HG03571 (cell line): ENCODE measurements at regions not wholly inside any gene's neighbourhood (a gene's known extent, or its start where the extent isn't known, plus 50 kb on each side); places are given as distances from the start of the nearest gene placed in this dataset.

ENCODE experiments used
- ATAC-seq: cut with Tn5 transposase; IDR thresholded peaks from one replicate; pipeline ENCODE4 v1.9.1; 2021; ENCODE audit not compliant: unreplicated experiment

DNA sequence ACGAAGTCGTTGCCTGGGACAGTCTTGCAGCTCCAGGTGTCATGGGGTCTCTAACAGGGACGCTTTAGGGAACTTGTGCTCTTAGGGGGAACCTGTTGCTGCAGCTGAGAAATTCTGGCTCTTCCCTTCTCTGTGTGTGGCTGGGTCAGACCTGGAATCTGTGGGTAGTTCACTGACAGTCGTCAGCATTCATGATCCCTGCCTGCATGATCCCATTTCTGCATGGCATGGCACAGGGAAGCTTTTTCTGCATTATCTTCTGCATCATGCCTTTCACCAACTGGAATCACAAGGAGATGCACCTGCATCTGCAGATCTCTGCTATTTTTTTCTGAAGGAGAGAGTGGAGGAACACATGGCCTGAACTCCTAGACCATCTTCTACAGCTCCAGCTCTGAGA lies 85.6 kb downstream of the SOX9 start:
- ATAC-seq: no peak

DNA sequence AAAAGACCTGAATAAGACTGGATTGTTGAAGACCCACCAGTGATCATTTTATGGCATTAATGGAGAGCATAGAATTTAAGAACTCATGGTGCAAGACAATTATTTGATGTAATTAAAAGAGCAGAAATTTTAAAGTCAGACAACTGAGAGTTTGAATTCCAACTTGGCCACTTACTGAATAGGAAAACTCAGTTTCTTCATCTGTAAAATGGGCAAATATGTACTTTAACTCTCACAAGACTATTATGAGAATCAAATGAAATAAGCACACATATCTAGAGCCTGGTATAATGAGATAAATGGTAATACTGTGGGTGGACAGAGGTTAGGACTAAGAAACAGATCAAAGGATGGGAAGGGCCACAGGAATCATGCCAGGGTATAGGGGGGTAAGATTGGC lies 88.0 kb downstream of the SOX9 start:
- ATAC-seq: no peak

DNA sequence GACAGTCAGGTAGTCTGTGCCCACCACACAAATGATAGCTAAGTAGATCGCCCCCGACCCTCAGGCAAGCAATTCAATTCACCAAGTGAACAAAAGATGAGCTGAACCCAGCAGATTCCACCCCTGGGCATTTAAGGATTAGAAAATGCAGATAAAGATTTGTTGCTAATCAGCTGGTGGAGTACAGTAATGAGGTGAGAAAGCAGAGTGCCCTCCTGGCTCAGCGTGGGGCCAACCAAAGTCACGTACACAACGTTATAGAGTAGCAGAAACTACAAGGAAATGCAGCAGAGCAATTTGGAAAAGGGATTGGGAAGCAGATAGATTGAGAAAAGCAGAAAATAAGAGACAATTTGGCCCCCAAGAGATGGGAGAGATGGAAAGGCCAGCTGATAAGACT lies 91.2 kb downstream of the SOX9 start:
- no peak for ATAC-seq

DNA sequence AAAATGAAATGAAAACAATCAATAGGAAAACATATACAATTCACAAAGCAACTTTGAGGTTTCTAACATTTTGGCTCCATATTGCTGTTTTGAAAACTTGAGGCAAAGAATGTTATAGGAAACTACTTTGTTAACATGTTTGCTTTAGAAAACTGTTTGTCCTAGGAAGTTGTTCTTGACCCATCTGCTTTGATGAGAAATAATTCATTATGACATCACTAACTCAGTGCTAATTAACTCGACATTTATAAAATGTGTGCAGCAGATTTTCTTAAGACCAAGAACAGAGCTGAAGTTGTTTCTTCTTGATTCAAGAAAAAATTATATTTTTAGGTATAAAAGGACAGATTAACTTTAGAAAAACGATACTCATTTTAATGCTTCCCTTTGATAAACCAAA lies 94.7 kb downstream of the SOX9 start:
- no peak for ATAC-seq

DNA sequence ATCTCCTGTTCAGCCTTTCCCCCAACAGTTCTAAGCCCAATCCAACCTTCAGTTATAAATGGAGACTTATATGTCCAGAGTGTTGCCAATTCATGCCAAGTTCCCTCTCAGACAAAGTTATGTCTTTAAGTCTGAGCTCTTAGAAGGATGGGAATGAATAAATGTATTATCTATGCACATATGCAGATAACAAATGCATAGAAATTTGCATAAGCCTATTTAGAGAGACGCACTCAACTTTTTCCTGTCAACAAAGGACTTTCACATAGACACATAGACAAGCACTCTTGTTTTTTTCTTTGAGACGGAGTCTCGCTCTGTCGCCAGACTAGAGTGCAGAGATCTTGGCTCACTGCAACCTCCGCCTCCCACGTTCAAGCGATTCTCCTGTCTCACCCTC lies 95.1 kb downstream of the SOX9 start:
- no peak for ATAC-seq

DNA sequence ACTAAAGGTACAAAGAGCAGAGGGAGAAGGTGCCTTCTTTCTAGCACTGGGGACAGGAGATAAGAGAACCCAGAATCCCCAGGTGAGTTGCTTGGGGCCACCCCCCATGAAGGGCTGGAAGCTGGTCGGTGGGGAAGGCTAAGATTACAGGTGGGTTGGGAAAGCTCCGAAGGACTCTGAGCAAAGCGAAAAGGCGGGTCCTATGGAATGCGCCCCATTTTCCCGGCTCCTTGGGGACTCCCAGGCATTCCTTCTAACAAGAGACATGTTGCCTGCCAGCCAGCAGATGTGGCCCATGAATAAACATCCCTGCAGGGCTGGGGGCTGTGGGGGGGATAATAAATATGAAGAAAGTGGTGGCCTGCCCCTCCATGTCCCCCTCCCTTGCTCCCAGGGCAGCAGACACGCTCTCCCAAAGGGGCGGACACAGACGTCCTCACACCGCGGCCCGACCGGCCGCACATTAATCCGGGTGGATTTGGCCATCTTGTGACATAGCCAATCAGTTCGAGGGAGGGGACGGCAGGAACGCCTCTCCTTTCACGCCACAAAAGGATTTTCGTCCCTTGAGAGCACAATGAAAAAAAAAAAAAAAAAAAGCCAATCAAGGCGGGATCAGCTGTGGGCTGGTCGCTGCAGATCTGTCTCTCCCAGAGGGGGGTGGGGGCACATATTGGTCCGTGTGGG lies 98.5 kb downstream of the SOX9 start:
- ATAC-seq: no peak

DNA sequence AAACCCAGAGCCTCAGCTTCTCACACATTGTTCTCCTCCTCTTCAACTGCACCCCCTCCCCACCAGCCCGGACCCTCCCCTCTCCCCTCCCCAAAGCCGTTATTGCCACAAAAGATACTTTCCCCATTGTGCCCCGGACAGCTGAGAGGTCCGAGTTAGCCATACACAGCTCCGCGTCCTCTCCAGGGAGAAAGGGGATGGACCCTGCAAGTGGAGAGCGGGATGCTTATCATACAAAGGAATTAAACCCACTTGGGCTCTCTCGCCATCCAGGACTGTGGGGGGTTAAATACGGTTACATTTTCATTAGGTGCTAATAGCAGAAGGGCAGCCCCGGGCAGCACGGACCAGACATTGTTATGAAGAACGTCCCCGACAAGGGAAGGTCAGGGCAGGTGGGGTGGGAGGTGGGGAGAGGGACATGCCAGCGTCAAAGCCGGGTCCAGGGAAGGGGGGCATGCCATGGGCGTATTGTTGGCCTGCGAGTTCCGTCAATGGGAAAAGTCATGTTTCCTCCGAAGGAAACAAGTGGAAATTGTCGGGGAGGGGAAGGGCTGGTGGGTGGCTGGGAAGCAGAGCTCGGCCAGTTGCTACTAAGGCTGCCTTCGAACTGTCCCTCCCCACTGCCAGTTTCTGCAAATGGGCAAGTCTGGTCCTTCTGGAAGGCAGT lies 99.1 kb downstream of the SOX9 start:
- no peak for ATAC-seq

DNA sequence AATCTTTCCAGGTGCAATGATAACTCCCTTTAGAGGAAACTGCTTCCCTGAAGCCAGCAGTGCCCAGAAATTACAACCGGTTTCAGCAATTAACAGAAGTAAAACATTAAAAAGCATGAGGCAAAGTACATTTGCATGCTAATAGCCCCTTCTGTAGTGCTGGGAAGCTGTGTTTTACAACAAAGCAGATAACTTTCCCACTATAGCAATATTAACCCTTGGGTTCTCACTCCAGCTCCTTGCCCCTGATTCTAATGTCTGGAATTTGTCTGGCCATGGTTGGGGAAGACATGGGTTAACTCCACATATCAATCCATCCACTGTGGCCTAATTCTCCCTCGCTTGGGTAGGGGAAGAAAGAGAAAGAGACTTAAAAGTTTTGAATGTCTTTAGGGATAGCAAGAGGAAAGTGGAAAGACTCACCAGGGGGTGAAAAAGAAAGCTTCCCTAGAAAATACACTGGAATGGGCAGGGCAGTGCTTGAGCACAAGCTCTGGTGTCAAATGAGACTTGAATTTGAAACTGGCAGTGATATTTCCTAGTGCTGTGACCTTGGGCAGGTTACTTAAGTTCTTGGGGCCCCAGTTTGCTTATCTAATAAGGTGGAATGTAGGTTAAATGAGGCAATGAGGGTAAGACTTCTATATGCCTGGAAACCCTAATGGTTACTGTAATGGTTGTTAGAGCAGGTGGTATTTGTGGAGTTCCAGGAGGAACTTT lies 102.0 kb downstream of the SOX9 start:
- ATAC-seq: no peak

DNA sequence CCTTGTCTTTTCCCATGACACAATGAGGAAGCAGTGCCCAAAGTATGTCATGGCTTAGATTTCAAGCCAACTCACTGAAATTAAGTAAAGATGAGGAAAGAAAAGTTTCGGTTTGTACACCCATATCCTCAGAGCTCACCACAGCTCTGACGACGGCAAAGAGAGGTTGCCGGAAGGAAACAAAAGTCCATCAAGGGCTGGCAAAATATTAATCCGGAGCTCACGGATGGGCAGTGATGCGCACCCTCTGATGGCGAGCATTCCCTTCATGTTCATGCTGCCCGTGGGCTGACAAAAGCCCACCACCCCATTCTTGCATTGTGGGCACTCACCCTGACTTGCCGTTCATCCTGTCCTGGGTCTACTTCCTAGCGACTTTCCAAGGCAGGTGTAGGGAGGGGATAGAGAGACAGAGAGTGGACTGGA lies 103.1 kb downstream of the SOX9 start:
- no peak for ATAC-seq

DNA sequence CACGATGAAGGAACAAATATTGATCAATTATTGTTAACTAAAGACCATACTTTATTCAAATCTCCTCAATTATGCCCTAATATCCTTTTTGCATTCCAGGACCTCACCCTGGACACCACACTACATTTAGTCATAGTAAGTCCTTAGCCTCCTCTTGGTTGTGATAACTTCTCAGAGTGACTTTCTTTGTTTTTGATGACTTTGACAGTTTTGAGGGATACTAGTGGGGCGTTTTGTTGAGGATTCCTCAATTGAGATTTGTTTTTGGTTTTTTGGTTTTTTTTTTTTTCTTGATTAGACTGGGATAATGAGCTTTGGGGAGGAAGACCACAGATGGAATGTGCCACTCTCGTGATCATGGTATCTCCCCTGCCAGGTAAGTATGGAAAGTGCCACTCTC lies 105.5 kb downstream of the SOX9 start:
- no peak for ATAC-seq

DNA sequence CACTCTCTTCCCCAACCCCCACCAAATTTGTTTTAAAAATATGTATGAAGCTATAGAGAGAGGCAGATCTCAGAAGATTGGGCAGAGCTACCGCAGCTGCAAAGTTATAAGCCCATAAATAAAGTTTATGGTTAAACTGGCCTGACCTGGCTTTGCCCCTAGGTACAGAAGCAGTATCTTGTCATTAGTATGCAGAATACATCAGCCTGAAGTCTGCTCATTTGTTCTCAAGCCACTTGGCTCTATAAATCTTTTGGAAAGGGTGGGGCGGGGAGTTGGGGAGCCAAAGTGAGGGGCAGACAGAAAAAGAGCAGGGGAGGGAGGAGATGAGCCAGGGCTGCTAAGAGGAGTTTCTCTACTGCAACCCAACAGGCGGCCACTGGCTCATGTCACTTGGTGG lies 113.2 kb downstream of the SOX9 start:
- ATAC-seq: no peak

DNA sequence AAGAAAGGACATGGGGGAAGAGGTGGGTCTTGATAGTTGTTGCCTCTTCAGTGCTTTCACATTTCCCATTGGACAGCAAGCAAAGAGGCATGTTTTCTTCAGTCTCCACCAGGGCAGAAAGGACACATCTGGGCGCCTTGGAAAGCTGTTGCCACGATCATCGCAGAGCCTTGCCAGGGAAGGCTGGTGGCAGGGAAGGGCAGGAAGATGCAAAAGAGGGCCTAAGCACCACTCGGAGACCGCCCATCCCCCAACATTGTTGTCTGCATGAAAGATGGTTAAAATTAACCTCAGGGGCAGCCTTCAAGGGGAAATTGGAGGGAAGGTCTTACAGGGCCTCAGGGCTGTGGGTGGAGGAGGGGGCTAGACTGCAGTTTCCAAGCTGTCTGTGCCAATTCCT lies 114.2 kb downstream of the SOX9 start:
- no peak for ATAC-seq

DNA sequence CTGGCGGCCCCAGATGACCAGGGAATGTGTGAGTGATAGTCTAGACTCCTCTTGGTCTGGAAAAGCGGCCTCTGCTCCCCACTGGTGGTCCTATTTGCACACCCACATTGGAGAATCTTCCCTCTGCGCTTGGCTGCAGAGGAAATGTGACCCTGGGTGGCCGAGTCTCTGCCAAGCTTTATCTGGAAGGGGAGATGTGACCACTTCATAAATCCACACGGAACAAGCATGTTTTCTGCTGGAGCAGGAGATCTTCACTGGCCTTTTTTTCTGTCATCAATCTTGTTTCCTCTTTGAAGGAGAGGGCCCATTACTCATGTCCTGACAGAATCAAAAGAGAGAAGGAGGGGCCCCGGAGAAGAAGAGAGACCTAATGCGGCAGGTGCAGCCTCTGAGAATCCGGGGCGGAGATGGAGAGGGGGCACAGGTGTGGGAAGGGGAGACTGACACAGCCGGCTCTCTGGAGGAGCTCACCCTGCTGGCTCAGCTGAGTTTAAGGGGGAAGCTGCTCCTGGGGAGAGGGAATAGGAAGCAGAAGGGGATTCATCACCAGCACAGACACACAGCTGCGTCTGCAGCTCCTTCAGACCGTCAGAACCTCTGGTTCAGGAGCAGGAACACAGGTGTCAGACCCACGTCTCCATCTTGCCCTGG lies 116.3 kb downstream of the SOX9 start:
- ATAC-seq: no peak

DNA sequence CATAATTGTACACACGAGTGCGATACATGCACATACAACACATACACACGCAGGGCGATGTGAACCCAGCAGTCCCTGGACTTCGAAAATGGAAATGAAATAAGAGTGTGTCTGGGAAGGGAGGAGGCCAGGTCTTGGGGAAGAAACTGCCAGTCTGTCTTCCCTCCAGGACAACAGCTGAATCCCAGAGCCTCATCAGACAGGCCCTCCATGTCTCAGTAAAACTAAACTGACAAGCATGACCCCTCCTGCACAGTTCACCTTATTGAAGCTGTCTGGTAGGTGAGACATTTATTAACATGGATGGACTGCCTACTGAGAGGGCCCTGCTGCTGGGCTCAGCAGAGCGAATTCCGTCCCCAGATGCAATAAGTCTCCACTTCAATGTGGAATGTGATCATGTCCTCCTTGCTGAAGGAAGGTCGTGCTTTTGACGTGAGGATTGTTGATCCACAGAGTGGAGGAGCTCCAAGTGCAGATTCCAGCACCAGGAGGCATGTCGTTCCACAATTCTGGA lies 117.4 kb downstream of the SOX9 start:
- no peak for ATAC-seq

DNA sequence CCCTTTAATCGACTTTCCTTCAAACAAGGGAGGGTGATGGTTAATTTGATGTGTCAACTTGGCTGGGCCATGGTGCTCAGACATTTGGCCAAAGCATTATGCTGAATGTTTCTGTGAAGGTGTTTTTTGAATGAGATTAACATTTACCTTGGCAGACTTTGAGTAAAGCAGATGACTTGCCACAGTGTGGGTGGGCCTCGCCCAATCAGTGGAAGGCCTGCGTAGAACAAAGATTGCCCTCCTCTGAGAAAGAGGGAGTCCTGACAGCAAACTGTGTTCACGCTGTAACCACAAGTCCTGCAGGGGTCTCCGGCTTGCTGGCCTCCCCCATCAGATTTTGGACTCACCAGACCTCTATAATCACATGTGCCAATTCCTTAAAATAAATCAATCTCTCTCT lies 118.7 kb downstream of the SOX9 start:
- no peak for ATAC-seq

DNA sequence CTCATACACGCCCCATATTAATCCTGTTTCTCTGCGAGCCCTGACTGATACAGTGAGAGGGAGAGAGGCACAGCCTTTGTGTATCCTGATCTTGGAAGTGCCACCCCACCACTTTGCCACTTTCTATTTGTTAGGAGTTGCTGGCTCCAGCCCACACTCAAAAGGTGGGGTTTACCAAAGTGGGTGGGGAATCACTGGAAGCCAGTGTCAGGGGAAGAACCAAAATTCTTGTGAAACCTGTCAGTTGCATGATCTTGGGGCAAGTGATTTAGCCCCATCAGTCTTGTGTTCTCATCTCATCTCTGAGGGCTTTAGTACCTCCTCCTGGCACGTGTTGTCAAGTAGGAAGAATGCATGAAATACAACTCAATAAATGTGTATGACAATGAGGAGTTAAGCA lies 119.5 kb downstream of the SOX9 start:
- ATAC-seq: no peak

DNA sequence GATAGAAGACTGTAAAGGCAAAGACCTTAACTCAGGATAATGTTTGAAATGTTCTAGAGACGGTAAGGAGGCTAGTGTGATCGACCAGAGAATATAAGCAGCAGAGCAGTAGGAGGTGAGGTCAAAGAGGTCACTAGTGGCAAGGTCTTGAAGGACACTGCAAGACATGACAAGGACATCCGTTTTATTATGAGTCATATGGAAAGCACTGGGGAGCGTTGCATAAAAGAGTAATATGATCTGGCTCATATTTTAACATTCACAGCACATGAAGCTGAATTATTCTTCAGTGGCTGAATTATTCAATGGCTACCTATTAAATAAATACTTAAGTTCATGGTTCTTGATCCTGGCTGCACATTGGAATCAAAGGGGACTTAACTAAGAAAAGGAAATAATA lies 123.7 kb downstream of the SOX9 start:
- no peak for ATAC-seq

DNA sequence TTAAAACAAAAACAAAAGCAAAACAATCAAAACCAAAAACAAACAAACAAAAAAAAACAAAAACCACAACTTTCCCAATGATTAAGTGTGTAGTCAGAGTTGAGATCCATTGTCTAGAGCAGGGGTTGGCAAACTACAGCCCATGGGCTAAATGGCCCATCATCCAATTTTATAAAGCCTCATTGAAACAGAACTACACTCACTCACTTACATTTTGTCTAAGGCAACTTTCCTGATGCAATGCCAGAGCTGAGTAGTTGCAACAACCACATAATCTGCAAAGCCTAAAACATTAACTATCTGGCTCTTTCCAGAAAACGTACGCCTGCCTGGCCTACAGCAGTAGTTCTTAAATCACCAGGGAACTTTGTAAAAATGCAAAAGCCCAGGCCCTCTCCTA lies 124.1 kb downstream of the SOX9 start:
- no peak for ATAC-seq

DNA sequence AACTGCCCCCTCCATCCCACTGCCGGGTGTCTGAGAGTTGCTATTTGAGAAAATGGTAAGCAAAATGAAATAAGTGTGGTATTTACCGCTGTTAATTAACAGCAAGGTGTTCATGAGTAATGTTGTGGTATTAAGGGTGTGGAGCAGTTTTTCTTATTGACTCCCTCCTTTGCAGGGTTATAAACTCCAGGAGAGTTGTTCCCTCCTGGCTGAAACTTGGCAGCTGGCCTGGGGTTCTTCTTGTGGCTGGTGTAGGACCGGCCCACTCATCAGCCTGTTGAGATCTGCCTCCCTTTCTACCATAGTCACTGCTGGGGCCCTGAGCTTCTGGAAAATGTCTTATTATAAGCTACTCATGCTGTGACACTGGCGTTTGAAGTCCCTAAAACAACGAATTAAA lies 128.6 kb downstream of the SOX9 start:
- ATAC-seq: no peak

DNA sequence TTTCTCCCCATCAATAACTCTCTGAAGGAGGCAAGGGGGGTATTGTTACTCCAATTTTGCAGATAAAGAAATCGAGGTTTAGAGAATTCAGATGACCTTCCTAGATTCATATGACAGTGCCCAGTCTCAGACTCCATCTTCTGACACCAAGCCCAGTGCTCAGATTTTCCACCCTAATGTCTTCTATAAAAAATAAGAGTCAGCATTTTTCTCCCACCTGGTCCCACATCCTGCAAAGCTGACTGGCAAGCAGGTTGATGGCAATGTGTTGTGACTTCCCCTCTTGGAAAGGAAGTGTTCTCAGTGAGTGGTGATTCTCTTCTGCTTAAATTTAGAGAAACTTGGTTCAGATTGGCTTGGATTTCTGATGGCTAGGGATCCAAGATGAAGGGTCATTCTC lies 129.4 kb downstream of the SOX9 start:
- ATAC-seq: no peak

DNA sequence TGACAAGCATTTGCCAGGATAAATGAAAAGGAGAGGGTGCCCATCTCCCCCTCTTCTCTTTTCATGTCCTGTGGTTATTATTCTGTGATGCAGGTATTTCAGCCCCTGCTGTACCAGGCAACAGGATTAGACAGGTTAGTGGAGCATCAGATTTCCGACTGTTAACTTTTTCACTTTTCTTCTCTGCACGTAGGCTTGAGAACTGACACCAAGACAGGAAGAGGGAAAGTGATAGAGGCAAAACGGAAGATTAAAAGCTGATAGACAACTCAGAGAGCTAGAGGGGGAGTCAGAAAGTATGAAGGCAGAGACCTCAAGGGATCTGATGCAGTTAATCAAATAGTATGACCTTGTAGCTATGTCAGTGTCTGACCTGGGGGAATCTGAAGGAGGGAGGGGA lies 132.8 kb downstream of the SOX9 start:
- ATAC-seq: no peak
